Inflammatory macrophage (primary cell): ENCODE measurements at regions not wholly inside any gene's neighbourhood (a gene's known extent, or its start where the extent isn't known, plus 50 kb on each side); places are given as distances from the start of the nearest gene placed in this dataset.

ENCODE experiments used
- DNase-seq, 2 donors: peaks; one replicate each; pipeline ENCODE4 v3.0.0-alpha.2; 2020 to 2022

GRCh38 chr22:48858856-48859255, 968.8 kb downstream of the BRD1 start:
- DNase-seq, result no peak

- DNase-seq, result no peak
These were observed 969.6 kb downstream of the BRD1 start for GRCh38 chr22:48858121-48858520.

GRCh38 chr22:48857202-48857805, 970.4 kb downstream of the BRD1 start:
- DNase-seq, result no peak

- DNase-seq, result no peak
These were observed 971.4 kb downstream of the BRD1 start for GRCh38 chr22:48856308-48856615.

DNA sequence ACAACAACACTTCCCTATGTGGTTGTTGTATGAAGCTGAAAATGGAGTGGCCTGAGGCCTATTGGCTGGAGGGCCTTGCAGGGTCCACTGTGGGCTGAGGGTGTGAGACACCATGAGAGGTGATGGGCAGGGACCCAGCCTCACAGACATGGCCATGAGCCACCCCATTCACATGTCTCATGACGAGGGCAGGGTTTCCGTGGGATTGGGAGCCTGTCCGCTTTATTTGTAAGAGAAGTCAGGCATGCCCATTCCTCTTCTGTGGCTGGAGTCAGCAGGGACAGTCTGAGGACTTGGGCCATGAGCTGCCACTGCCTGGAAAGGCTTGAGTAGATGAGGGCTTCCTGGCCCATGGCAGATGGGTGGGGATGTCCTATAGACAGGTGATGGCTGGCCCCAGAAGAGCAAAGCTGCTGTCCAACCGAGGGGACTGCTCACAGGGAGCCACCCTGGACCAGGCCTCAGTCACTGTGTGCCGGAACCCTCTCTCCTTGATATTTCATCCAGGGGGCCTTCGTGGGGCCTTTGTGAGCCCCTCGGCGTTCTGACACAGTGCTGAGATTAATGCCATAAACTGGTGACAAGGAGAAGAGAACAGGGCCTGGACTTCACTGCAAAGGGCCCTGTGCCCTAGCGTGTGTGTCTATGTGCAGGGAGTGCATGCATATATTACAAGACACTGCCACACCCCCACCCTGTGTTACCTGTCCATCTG, 971.9 kb downstream of the BRD1 start:
- DNase-seq, result no peak

DNA sequence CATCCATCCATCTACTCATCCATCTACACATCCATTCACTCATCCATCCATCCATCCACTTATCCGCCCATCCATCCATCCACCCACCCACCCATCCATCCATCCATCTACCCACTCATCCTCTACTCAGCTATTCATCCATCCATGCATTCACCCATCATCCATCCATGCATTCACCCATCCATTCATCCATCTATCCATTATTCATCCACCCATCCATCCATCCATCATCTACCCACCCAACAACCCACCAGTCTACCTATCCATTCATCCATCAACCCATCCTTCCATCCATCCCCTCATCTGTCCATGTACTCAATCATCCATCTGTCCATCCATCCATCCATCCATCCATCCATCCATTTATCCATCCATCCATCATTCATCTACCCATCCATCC, 972.7 kb downstream of the BRD1 start:
- DNase-seq, result no peak

DNA sequence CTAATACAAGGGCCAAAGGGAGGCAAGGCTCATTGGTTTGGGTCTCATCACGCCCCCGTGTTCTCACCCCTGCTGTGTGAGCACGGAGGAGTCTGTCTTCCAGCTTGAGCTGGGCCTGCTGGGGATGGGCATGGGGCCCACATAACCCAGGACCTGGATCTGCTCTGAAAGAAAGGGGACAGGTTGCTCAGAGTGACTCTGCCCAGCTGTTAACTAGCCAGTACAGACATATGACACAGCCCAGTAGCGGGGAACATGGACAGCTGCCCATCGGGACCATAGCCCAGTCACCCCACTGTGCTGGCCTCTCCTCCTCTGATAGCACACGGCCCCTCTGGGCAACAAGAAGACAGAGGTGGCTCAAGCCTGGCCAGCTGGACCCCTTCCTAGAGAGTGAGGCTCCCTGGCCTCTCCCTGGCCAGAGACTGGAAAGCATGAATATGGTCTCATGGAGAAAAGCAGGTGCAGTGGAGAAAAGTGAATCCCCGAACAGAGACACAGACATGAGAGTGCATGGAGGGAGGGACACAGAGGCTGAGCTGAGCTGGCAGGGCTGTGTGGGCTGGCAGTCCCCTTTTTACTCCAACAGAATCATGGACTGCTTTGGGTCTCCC, 973.9 kb downstream of the BRD1 start:
- no peak for DNase-seq

DNA sequence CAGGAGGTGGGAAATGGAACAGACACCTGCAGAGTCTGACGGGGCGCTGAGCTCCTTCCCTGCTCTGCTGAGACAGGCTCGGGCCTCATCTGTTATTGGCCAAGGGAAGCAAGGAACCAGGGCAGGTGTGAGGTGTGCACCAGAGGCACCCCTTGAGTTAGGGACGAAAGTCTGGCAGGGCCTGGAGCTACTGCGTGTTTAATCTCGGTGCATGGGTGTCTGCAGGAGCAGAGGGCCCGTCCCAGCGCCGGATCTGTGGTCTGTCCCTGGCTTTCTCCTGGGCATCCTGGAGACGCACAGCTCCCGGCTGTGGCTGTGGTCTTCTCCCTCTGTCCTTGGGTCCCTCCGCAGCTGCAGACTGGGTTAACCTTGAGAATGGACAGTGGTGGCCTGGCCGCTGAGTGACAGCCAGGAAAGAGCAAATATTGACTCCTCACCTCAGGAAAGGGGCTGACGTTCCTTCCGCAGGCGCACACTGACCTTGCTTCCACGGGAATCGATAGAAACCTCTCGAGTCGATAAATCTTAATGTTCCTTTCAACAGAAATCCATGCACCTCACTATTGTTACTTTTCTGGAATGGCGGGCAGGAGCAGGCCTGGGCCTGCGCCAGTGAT, 975.6 kb downstream of the BRD1 start:
- DNase-seq, result no peak

DNA sequence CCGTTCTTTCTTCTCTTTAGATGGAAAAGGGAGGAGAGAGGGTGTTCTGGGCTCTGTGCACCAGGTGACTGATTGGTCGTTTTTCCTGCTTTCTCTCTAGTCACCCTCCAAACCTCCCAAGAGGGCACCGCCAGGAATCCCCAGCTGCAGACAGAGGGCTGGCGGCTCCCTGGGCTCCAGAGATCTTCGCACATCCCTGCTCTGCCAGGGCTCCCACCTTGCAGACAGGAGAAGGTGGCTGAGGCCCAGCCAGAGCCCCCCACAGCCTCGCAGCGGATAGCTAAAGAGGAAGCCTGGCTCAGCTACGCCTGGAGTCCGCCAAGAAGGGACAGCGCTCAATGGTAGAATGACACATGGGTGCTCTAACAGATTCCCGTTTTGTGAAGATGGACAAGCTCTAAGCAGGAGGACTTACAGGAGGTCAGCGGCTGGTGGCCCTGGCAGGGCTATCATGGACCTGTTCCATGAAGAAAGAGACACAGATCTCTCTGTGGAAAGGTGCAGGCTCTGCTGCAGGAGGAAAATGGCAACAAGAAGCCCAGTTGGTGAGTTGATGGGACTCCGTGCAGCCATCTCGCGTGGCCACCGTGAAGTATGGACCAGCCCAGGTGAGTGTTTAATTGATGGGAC, 976.9 kb downstream of the BRD1 start:
- no peak for DNase-seq

DNA sequence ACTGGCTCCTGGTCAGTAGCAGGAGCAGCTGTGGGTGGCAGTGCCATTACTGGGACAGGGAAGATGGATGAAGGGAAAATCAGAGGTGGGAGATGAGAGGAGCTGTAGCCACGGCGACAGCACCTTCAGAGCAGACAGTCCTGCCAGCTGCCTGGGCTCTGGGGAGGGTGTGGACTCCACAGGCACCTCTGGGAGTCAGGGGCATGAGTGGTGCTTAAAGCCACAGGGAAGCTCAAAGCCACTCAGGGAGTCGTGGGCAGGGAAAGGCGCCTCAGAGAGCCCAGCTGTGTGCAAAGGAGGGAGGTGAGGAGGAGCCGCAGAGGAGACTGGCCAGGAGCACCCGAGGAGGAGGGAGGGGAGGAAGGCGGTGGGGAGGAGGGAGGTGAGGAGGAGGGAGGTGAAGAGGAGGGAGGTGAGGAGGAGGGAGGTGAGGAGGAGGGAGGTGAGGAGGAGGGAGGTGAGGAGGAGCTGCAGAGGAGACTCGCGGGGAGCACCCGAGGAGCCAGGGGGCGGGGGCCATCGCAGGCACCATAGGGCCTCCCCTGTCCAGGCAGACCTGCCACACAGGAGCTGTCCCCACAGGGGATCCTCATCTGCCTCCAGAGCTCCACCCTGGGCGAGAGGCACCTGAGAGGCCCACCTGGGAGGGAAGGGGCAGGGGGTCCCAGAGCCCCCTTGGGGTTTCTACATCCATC, 977.6 kb downstream of the BRD1 start:
- no peak for DNase-seq

GRCh38 chr22:48849219-48849912, 978.3 kb downstream of the BRD1 start:
- no peak for DNase-seq

DNA sequence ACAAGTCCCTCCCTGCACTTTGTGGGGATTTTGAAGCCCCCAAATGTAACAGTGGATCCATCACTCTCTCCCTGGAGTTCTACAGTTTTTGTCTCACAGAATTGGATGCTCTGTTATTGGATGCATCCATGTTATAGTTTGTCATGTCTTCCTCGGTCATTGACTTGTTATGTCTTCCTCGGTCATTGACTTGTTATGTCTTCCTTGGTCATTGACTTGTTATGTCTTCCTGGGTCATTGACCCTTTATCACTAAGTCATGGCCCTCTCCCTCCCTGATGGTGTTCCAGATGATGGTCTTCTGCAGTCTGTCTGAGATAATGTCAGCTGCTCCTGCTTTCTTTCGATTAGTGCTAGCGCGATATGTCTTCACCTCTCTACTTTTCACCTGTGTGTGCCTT, 981.5 kb downstream of the BRD1 start:
- DNase-seq, result no peak

- no peak for DNase-seq
These were observed 982.2 kb downstream of the BRD1 start for GRCh38 chr22:48845356-48845936.

DNA sequence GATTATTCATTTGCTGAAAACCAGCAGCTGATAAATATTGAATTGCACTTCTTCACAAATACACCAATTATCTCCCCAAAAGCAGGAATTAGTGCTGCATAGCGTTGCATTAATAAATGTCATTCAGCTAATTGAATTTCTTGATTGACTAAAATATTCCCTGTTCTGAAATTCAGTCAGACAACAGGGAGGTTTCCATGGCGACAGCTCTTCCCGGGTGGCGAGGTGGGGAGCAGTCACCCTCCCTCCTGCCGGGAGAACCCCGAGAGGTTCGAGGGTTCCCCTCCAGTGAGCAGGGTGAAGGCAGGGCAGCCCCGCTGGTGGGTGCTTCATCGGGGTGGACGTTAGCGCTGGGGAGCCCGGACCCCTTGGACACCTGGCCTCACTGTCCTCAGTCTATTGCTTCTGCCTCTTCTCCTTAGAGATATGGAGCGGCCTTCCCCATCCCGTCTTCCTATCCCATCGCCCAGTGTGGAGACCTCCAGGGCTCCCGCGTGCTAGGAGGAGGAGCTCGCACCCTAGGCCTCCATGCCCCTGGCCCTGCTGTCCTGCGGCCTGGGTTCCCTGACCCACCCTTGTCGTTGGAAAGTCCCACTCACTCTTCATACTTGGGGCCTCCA, 983.5 kb downstream of the BRD1 start:
- no peak for DNase-seq

DNA sequence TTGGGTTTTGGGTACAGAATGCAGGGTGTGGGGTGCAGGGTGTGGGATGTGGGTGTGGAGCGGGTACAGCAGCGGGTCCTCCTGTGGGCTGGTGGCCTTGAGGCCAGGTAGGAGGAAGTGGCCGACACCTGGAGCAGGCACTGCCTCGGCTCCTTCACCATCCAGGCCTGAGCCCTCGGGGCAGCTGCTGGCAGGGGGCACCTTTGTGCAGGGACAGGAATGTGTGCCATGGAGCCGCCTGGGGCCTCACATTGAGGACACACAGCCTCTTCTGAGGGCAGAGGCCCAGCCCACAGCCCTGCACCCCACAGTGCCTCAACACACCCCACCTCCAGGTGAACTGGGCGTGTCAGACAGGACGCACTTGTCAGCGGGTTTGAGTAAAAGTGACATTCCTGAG, 984.0 kb downstream of the BRD1 start:
- DNase-seq, result no peak

- no peak for DNase-seq
These were observed 984.7 kb downstream of the BRD1 start for GRCh38 chr22:48842976-48843375.

DNA sequence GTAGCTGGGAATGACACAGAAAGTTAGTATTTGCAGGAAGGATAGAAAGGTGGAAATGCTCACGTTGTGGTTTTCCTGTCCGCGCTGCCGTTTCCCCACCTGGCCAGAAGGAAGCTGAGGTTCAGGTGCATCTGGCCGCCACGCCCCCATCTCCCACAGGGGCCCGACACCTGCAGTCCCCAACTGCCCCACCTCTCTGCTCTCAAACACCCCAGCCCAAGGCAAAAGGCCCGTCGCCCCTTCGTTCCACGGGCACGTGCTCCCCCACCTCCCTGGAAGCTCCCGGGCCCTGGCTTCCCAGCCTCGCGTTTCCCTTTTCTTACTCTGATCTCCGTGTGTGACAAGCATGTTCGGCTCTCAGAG, 985.1 kb downstream of the BRD1 start:
- DNase-seq, result no peak

GRCh38 chr22:48841881-48842582, 985.6 kb downstream of the BRD1 start:
- no peak for DNase-seq

DNA sequence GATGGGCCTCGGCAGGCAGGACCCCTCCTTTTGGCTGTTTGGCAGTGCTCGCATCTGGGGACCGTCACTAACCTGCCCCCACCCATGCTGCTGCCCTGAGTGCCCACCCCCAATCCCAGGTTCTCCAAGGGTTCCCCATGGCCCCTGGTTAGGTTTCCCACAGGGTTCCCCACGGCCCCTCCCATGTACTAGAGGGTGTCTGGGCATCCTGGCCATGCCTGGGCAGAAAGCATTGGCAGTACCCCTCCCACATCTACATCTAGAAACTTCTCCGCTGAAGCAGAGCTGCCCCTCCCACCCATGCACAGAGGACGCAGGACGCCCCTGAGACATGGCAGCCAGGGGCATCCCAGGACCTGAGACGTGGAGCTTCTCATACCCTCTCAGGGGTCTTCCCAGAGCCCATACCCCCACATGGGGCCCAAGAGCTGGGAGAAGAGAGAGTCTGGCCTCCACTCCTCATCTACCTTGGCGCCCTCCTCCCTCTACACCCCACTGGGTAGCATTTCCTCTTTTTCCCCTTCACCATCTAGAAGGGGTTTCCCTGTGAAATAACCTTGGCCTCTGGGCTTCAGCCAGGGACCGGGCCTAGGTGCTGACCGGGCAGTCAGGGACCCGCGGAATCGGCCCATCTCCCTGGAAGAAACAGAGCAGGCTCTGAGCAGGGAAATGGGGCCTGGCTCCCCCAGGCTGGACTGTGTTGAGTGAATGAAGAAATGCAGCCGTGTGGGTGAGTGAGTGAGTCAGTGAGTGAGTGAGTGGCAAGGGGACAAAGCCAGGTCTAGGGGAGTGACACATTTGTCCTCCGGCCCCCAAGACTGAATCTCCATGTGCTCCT, 987.3 kb downstream of the BRD1 start:
- DNase-seq, result peak in 1 of 2 donors; percentile 1
